ENCODE measurements at regions not wholly inside any gene's neighbourhood (a gene's known extent, or its start where the extent isn't known, plus 50 kb on each side); places are given as distances from the start of the nearest gene placed in this dataset.
A peak's percentile ranks its signal among the peaks of the same experiment; 100 is the strongest.

- FAIRE-seq: no peak
- ChIA-PET CTCF (ENCODE audit: partially characterized antibody) (interaction anchor here (0.8 to 1.2 kb wide), 3 partner anchors 14 to 578 kb away, joined by 3 read pairs; no protein-coding TSS in a partner anchor), POLR2A (ENCODE audit: partially characterized antibody) (interaction anchor here (1.2 kb wide), 1 partner anchor 10 kb away, joined by 3 read pairs; no protein-coding TSS in a partner anchor)
- no peak for DNase-seq (ENCODE audit: low read depth in 1 of 2, low spot score in 2 of 2)
- no peaks in the 10 kb centered on the region; the same call in 1 of the 2 replicates for H3K79me1 ChIP-seq (ENCODE audit: low read depth, low read length)
- H3K36me3 ChIP-seq (ENCODE audit: control insufficient read depth in 2 of 4, insufficient read depth in 4 of 4, low read length in 3 of 4): no peaks in the 10 kb centered on the region
- no peak overlapping the region for H4K8ac ChIP-seq (ENCODE audit: extremely low read depth, insufficient read depth, low read length)
- H2BK120ac ChIP-seq (replicated peaks; ENCODE audit: low read depth, low read length): no peak overlapping the region
- no peak overlapping the region for H3K18ac ChIP-seq (ENCODE audit: extremely low read depth, low read length)
- H3K4me1 ChIP-seq (replicated peaks in 1 of 4; ENCODE audit: control insufficient read depth in 3 of 4, insufficient read depth in 4 of 4, low read length in 3 of 4): no peaks in the 10 kb centered on the region
- no peak overlapping the region for H3K56ac ChIP-seq (replicated peaks; ENCODE audit: insufficient read length, low read depth, low read length)
- H3K14ac ChIP-seq (ENCODE audit: insufficient read length): no peak overlapping the region
- H3K79me2 ChIP-seq (ENCODE audit: control insufficient read depth in 1 of 2, insufficient read depth in 2 of 2, low read length in 2 of 2): no peaks in the 10 kb centered on the region
- H2BK5ac ChIP-seq (ENCODE audit: low read depth, low read length): no peak overlapping the region
- H2BK12ac ChIP-seq (ENCODE audit: low read depth, low read length): no peak overlapping the region
- no peak overlapping the region for H2AK5ac ChIP-seq (ENCODE audit: low read depth, low read length)
- H3K4me3 ChIP-seq (ENCODE audit: extremely low read depth in 1 of 4, insufficient read depth in 2 of 4, low read depth in 3 of 4, low read length in 4 of 4): no peak overlapping the region
- H2BK20ac ChIP-seq (ENCODE audit: low read length): 0 out of 2 replicates have a peak overlapping the region, but pooled peaks have one; percentile 57
- TF ChIP-seq POU5F1 (IDR thresholded peaks at IDR 0.05; ENCODE audit: low read depth, low read length): no peak
- no peak for TF ChIP-seq FOSL1 (IDR thresholded peaks at IDR 0.05; ENCODE audit: insufficient read depth, low read depth, low read length)
- TF ChIP-seq ATF3 (IDR thresholded peaks at IDR 0.05; ENCODE audit: insufficient read depth, low read depth, low read length): no peak
- TF ChIP-seq E2F6 (IDR thresholded peaks at IDR 0.05): no peak
- TF ChIP-seq MAX (IDR thresholded peaks at IDR 0.05): no peak
- TF ChIP-seq ZNF274 (IDR thresholded peaks at IDR 0.05; ENCODE audit: borderline replicate concordance, extremely low read depth, low read length): no peak
- no peak for TF ChIP-seq TAF7 (optimal IDR thresholded peaks at IDR 0.05; ENCODE audit: borderline replicate concordance, low read depth, low read length)
- no peak for TF ChIP-seq CEBPB (IDR thresholded peaks at IDR 0.05; ENCODE audit: low read depth, low read length)
- TF ChIP-seq HDAC2 (IDR thresholded peaks at IDR 0.05; ENCODE audit: borderline replicate concordance in 1 of 2, low read depth in 2 of 2, low read length in 2 of 2): no peak
- TF ChIP-seq EGR1 (IDR thresholded peaks at IDR 0.05; ENCODE audit: borderline replicate concordance, low read depth, low read length): no peak
- no peak for TF ChIP-seq CHD2 (IDR thresholded peaks at IDR 0.05; ENCODE audit: low read length)
- no peak for TF ChIP-seq RBBP5 (IDR thresholded peaks at IDR 0.05; ENCODE audit: borderline replicate concordance, low read depth, low read length)
- H3K27ac ChIP-seq (ENCODE audit: low read depth, low read length): no peak overlapping the region
- H3K4ac ChIP-seq (replicated peaks; ENCODE audit: insufficient read length, low read depth, low read length): no peak overlapping the region
- no peak overlapping the region for H4K91ac ChIP-seq (replicated peaks; ENCODE audit: insufficient read length, low read length)
- no peak overlapping the region for H2AFZ ChIP-seq (ENCODE audit: low read length)
- no peak overlapping the region for H3K23ac ChIP-seq (ENCODE audit: insufficient read length)
- H3K23me2 ChIP-seq (ENCODE audit: low read depth, low read length): no peaks in the 10 kb centered on the region
- no peak overlapping the region for H3K4me2 ChIP-seq (ENCODE audit: insufficient read depth in 1 of 2, low read depth in 2 of 2, low read length in 2 of 2)
- H4K5ac ChIP-seq (ENCODE audit: insufficient read length, low read depth, low read length): no peak overlapping the region
- H2BK15ac ChIP-seq (ENCODE audit: low read length): no peak overlapping the region
- 87% methylated on average over 3 of the region's 3 CpGs; no CpG with 5 or more reads in 1 of the 2 experiments for WGBS, 2 experiments (ENCODE audit: extremely low coverage in 1 of 2, insufficient coverage in 1 of 2, insufficient read length in 1 of 2, insufficient replicate concordance in 2 of 2, low coverage in 1 of 2, low lambda C conversion rate in 2 of 2, missing lambda C conversion rate in 1 of 2)
- H3K27me3 ChIP-seq (replicated peaks in 1 of 4; ENCODE audit: control insufficient read depth in 3 of 4, extremely low read depth in 1 of 4, insufficient read depth in 3 of 4, low read length in 3 of 4): no peaks in the 10 kb centered on the region
- no peaks in the 10 kb centered on the region for H4K20me1 ChIP-seq (replicated peaks in 1 of 2; ENCODE audit: control insufficient read depth in 1 of 2, insufficient read depth in 2 of 2, low read length in 2 of 2)
- peaks cover 9 to 10% of the 10 kb centered on the region in 2 experiments; a peak in 3 of 4 replicates for H3K9me3 ChIP-seq (ENCODE audit: insufficient read depth in 2 of 2, low read depth in 1 of 2, low read length in 1 of 2)
- H3K9ac ChIP-seq (replicated peaks in 1 of 4; ENCODE audit: extremely low read depth in 1 of 4, low read depth in 3 of 4, low read length in 3 of 4): no peak overlapping the region; a peak in 1 of 7 replicates
These were observed 189.3 kb downstream of the ANAPC1 start for GRCh38 chr2:111694700-111695101.

All from H1 (cell line).